HFF-Myc (cell line): ENCODE measurements at regions not wholly inside any gene's neighbourhood (a gene's known extent, or its start where the extent isn't known, plus 50 kb on each side); places are given as distances from the start of the nearest gene placed in this dataset.

Experiments
- DNase-seq: peaks from one replicate; pipeline ENCODE4 v3.0.0-alpha.2; 2011; ENCODE audit warnings: low read depth; ENCODE audit errors: extremely low read depth
- H3K4me3 ChIP-seq: replicated peaks from 2 replicates; pipeline ENCODE4 v1.5.1; 2011; ENCODE audit warnings: low read depth, mild to moderate bottlenecking, control low read depth, low read length
- TF ChIP-seq, protein P1 (sequence below): IDR thresholded peaks from 2 replicates; pipeline ENCODE4 v1.5.1; 2012; ENCODE audit warnings: mild to moderate bottlenecking, low read depth, low read length, control low read depth; ENCODE audit errors: missing control alignments

DNA sequence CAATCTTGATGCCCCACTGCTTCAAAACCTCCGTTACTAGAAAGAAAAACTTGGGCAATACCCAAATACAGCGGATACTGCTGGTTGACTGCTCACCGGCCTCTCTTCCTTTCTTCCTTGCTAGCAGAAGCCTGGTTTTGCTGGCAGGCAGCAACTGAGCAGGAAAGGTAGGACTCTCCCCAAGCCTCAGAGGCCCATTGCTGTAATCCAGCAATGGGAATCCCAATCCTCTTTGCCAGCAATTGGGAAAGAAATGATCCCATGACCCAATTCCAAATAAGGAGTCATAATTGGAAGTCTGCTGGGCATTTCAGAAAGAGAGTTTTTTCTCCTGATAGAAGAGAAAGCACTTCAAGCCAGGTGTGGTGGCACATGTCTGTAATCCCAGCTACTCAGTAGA is 394.5 kb downstream of the BCOR start:
- no peak for DNase-seq
- H3K4me3 ChIP-seq: no peak overlapping the region
- TF ChIP-seq, protein P1, sequence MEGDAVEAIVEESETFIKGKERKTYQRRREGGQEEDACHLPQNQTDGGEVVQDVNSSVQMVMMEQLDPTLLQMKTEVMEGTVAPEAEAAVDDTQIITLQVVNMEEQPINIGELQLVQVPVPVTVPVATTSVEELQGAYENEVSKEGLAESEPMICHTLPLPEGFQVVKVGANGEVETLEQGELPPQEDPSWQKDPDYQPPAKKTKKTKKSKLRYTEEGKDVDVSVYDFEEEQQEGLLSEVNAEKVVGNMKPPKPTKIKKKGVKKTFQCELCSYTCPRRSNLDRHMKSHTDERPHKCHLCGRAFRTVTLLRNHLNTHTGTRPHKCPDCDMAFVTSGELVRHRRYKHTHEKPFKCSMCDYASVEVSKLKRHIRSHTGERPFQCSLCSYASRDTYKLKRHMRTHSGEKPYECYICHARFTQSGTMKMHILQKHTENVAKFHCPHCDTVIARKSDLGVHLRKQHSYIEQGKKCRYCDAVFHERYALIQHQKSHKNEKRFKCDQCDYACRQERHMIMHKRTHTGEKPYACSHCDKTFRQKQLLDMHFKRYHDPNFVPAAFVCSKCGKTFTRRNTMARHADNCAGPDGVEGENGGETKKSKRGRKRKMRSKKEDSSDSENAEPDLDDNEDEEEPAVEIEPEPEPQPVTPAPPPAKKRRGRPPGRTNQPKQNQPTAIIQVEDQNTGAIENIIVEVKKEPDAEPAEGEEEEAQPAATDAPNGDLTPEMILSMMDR: no peak

DNA sequence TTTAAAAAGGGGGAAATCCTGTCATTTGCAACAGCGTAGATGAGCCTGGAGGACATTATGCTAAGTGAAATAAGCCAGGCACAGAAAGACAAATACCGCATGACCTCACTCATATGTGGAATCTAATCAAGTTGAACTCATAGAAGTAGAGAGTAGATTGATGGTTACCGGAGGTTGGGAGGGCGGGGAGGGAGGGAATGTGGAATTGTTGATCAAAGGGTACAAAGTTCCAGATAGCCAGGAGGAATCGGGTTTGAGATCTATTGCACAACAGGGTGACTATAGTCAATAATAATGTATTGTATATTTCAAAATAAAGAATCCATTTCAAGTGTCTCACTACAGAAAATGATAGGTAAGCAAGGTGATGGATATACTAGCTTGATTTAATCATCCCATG is 393.2 kb downstream of the BCOR start:
- TF ChIP-seq, protein P1: no peak
- DNase-seq: no peak
- no peak overlapping the region for H3K4me3 ChIP-seq

DNA sequence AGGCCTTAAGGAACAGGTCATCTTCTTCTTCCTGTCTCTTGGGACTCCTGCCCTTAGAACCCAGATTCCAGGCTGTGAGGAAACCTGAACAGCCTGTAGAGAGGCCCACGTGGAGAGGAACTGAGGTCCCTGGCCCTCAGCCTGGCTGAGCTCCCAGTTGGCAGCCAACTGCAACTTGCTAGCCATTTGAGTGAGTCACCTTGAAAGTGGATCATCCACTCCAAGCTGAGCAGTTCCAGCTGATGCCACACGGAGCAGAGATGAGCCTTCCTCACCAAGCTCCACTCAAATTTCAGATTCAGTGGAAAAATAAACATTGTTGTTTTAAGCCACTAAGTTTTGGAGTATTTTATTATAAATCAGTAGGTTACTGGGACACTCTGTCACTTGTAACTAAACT is 392.5 kb downstream of the BCOR start:
- no peak overlapping the region for H3K4me3 ChIP-seq
- TF ChIP-seq, protein P1: peak; percentile 32
- DNase-seq: peak; percentile 58

DNA sequence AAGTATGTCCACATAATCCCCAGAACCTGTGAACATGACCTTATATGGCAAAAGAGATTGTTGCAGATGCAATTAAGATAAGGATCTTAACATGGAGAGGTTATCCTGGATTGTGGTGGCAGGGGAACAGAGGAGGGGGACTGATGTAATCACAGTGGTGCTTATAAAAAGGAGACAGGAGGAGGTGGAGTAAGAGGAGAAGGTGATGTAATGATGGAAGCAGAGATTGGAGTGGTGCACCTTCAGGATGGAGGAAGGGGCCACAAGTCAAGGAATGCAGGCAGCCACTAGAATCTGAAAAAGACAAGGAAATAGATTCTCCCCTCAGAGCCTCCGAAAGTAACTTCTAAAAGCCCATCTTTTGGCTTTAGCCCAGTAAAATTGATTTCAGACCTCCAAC is 388.4 kb downstream of the BCOR start:
- no peak overlapping the region for H3K4me3 ChIP-seq
- TF ChIP-seq, protein P1: no peak
- DNase-seq: no peak

DNA sequence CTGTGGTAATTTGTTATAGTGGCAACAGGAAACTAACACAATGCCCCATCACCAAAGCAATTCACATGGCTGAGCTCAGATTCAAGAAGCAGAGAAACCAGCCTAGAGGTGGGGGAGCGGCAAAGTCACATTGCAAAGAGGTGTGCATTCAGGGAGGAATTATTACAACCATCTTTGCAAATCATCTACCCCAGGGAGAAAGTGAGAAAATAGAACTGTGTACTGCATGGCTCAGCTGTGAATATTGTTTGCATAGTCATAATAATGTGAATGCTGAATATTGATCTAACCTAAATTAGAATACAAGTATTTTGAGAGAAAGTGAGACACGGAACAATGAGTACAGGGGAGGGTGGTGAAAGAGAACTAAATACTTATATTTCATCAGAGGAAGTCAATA is 387.9 kb downstream of the BCOR start:
- no peak overlapping the region for H3K4me3 ChIP-seq
- no peak for DNase-seq
- TF ChIP-seq, protein P1: no peak

DNA sequence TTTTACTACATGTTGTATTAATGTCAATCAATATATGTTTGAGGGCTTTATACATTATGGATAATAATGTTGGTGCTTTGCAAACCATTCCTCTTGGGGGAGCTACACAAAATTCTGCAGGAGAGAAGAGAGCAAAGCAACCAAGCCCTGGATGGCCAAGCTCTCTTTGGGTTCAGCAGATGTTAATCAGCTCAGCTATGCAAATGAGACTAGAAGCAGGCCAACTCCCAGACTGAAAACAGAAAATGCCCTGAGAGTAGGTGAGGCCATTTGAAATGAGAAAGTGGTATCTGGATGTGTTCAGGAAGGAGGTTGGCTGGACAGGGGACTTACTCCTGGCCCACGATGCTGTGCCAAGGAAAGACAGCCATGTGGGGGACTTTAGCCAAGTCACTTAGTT is 387.0 kb downstream of the BCOR start:
- no peak overlapping the region for H3K4me3 ChIP-seq
- TF ChIP-seq, protein P1: no peak
- DNase-seq: no peak

DNA sequence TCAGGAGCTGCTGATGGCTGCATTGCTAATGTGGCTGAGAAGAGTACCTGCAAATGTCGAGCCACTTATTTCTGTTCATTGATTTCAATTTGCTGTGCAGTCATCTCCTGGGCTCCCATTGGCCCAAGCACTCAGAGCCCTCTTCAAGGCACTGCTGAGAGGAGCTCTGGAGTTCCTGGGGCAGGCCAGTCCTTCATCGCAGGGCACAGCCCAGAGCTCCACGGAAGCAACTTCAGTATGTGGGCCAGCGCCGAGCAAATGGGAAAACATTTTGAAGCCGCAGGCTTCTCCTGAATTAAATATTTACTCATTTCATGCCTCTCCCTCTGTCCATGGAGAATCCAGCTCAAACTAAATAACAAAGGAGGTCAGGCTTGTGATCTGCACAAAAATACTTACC is 383.3 kb downstream of the BCOR start:
- TF ChIP-seq, protein P1: no peak
- DNase-seq: no peak

More for the DNA sequence above, 383.3 kb downstream of the BCOR start:
- H3K4me3 ChIP-seq: no peak overlapping the region
